IMR-90 (cell line): ENCODE measurements at regions not wholly inside any gene's neighbourhood (a gene's known extent, or its start where the extent isn't known, plus 50 kb on each side); places are given as distances from the start of the nearest gene placed in this dataset.

Experiments used
- ATAC-seq: fragments of 200-7000 bp; cut with Tn5 transposase; 2 replicates; pipeline ENCODE4 v1.9.1; 2020; ENCODE audit warnings: low read depth, mild to moderate bottlenecking, moderate library complexity
- BruUV-seq: library from RNA; stranded (reverse); fragments of 400-500 nt; replicated peaks from 2 replicates; lab custom pipeline; 2021; lab: Mats Ljungman, UMichigan
- CTCF ChIA-PET: fragments of 300-600 bp; formaldehyde crosslinking; extraction: SDS; loops from one replicate; lab custom pipeline; 2021; ENCODE audit warnings: antibody characterized with exemption; lab: Yijun Ruan, JAX
- POLR2A ChIA-PET: fragments of 300-600 bp; sonication (Branson Sonifier 250); formaldehyde crosslinking; loops from one replicate; lab custom pipeline; 2022; ENCODE audit warnings: antibody characterized with exemption; ENCODE audit not compliant: unreplicated experiment; lab: Charles Lee
- DNase-seq: peaks from one replicate; pipeline ENCODE4 v3.0.0; 2013
- H2AFZ ChIP-seq: replicated peaks from 2 replicates; pipeline ENCODE3; 2013; ENCODE audit warnings: low read length, mild to moderate bottlenecking; ENCODE audit not compliant: poor library complexity
- H2AK5ac ChIP-seq: 2 replicates; pipeline ENCODE4 v1.6.1; 2013; ENCODE audit warnings: low read depth, low read length, inconsistent platforms
- H2AK9ac ChIP-seq: replicated peaks from 2 replicates; pipeline ENCODE3; 2013; ENCODE audit warnings: mild to moderate bottlenecking, low read depth, low read length, moderate library complexity; ENCODE audit not compliant: poor library complexity
- H2BK120ac ChIP-seq: 2 replicates; pipeline ENCODE4 v1.6.1; 2013; ENCODE audit warnings: low read depth, low read length, inconsistent platforms
- H2BK15ac ChIP-seq: 3 replicates; pipeline ENCODE4 v1.6.1; 2013; ENCODE audit warnings: low read depth, low read length, inconsistent platforms
- H2BK20ac ChIP-seq: 2 replicates; pipeline ENCODE4 v1.6.1; 2013; ENCODE audit warnings: low read depth, mild to moderate bottlenecking, inconsistent platforms, low read length, moderate library complexity
- H2BK5ac ChIP-seq: 2 replicates; pipeline ENCODE4 v1.6.1; 2013; ENCODE audit warnings: mild to moderate bottlenecking, low read depth, low read length, inconsistent platforms; ENCODE audit not compliant: poor library complexity, severe bottlenecking
- H3K14ac ChIP-seq: replicated peaks from 2 replicates; pipeline ENCODE4 v1.6.1; 2013; ENCODE audit warnings: low read depth, low read length, inconsistent platforms
- H3K18ac ChIP-seq: 2 replicates; pipeline ENCODE4 v1.6.1; 2013; ENCODE audit warnings: low read depth, low read length, control low read depth
- H3K23ac ChIP-seq: 2 replicates; pipeline ENCODE4 v1.6.1; 2013; ENCODE audit warnings: low read depth, low read length, inconsistent platforms
- H3K27ac ChIP-seq: 2 replicates; pipeline ENCODE4 v1.5.1; 2013; ENCODE audit warnings: mild to moderate bottlenecking, control low read depth, low read length; ENCODE audit not compliant: insufficient read depth
- H3K27me3 ChIP-seq: 2 replicates; pipeline ENCODE4 v1.6.1; 2013; ENCODE audit warnings: low read length; ENCODE audit not compliant: control insufficient read depth, insufficient read depth
- H3K36me3 ChIP-seq: 2 replicates; pipeline ENCODE4 v1.6.1; 2013; ENCODE audit warnings: low read length, mixed read lengths; ENCODE audit not compliant: control insufficient read depth, insufficient read depth
- H3K4ac ChIP-seq: 2 replicates; pipeline ENCODE4 v1.6.1; 2013; ENCODE audit warnings: low read depth, low read length, inconsistent platforms
- H3K4me1 ChIP-seq: 2 replicates; pipeline ENCODE4 v1.6.1; 2013; ENCODE audit warnings: low read length, mixed read lengths; ENCODE audit not compliant: control insufficient read depth, insufficient read depth
- H3K4me2 ChIP-seq: 2 replicates; pipeline ENCODE4 v1.6.1; 2013; ENCODE audit warnings: low read depth, mild to moderate bottlenecking, control low read depth, low read length, moderate library complexity
- H3K4me3 ChIP-seq: 2 replicates; pipeline ENCODE4 v1.5.1; 2013; ENCODE audit warnings: low read depth, mild to moderate bottlenecking, control low read depth, low read length, moderate library complexity; ENCODE audit not compliant: insufficient read depth
- H3K56ac ChIP-seq: 2 replicates; pipeline ENCODE4 v1.6.1; 2013; ENCODE audit warnings: low read length, inconsistent platforms; ENCODE audit not compliant: insufficient read depth; ENCODE audit errors: extremely low read depth
- H3K79me1 ChIP-seq, 2 experiments: 2 replicates each; pipeline ENCODE4 v1.6.1; 2013; ENCODE audit warnings: low read length in 2 of 2, inconsistent platforms in 1 of 2, low read depth in 1 of 2
- H3K9ac ChIP-seq: 2 replicates; pipeline ENCODE4 v1.6.1; 2013; ENCODE audit warnings: low read depth, low read length, control low read depth
- H3K9me1 ChIP-seq: 2 replicates; pipeline ENCODE4 v1.6.1; 2013; ENCODE audit warnings: low read length, inconsistent platforms; ENCODE audit not compliant: insufficient read depth
- H3K9me3 ChIP-seq: 2 replicates; pipeline ENCODE4 v1.6.1; 2013; ENCODE audit warnings: low read length; ENCODE audit not compliant: control insufficient read depth, insufficient read depth
- H4K20me1 ChIP-seq: 2 replicates; pipeline ENCODE4 v1.6.1; 2013; ENCODE audit warnings: low read length, inconsistent platforms; ENCODE audit not compliant: insufficient read depth
- H4K5ac ChIP-seq: 2 replicates; pipeline ENCODE4 v1.6.1; 2013; ENCODE audit warnings: mild to moderate bottlenecking, low read depth, low read length, control low read depth
- H4K8ac ChIP-seq, 2 experiments: 2 replicates each; pipeline ENCODE4 v1.6.1; 2013; ENCODE audit warnings: low read depth in 2 of 2, low read length in 2 of 2, control low read depth in 1 of 2, inconsistent platforms in 1 of 2
- H4K91ac ChIP-seq: 2 replicates; pipeline ENCODE4 v1.6.1; 2013; ENCODE audit warnings: low read depth, low read length, inconsistent platforms; ENCODE audit not compliant: insufficient read depth
- CEBPB ChIP-seq: IDR thresholded peaks from 2 replicates; pipeline ENCODE4 v1.6.1; 2012; ENCODE audit warnings: low read depth, low read length, improper control_type of control experiment
- CHD1 ChIP-seq: IDR thresholded peaks from 2 replicates; pipeline ENCODE4 v1.6.1; 2012; ENCODE audit warnings: low read depth, low read length, improper control_type of control experiment
- FOS ChIP-seq: fragments of 150-350 bp; IDR thresholded peaks from 2 replicates; pipeline ENCODE4 v1.6.1; 2016; ENCODE audit warnings: low read depth, low read length
- MAZ ChIP-seq: IDR thresholded peaks from 2 replicates; pipeline ENCODE4 v1.6.1; 2012; ENCODE audit warnings: low read depth, mild to moderate bottlenecking, low read length, improper control_type of control experiment, moderate library complexity, borderline replicate concordance
- MXI1 ChIP-seq: IDR thresholded peaks from 2 replicates; pipeline ENCODE4 v1.6.1; 2012; ENCODE audit warnings: low read depth, mild to moderate bottlenecking, low read length, moderate library complexity, borderline replicate concordance
- NFE2L2 ChIP-seq: fragments of 150-350 bp; IDR thresholded peaks from 2 replicates; pipeline ENCODE4 v1.6.1; 2016; ENCODE audit warnings: low read depth, mild to moderate bottlenecking, low read length
- POLR2A ChIP-seq: IDR thresholded peaks from 2 replicates; pipeline ENCODE4 v1.6.1; 2012; ENCODE audit warnings: mild to moderate bottlenecking, low read depth, low read length
- RAD21 ChIP-seq: IDR thresholded peaks from 2 replicates; pipeline ENCODE4 v1.6.1; 2012; ENCODE audit warnings: low read length, improper control_type of control experiment
- RCOR1 ChIP-seq: IDR thresholded peaks from 2 replicates; pipeline ENCODE4 v1.6.1; 2012; ENCODE audit warnings: mild to moderate bottlenecking, low read length, improper control_type of control experiment; ENCODE audit not compliant: insufficient replicate concordance
- USF2 ChIP-seq: fragments of 150-350 bp; IDR thresholded peaks from 2 replicates; pipeline ENCODE4 v1.6.1; 2017; ENCODE audit warnings: mild to moderate bottlenecking, antibody characterized with exemption, low read length, low read depth
- WGBS, 2 experiments: methylation state at CpG; one replicate each; pipeline versions ENCODE4 v1.1.5 to v1.1.7; 2013; ENCODE audit warnings: missing lambda C conversion rate in 2 of 2; ENCODE audit not compliant: insufficient read length in 1 of 2; ENCODE audit errors: extremely low coverage in 2 of 2; 5-methylcytosine and 5-hydroxymethylcytosine counted together
- dilution Hi-C: fragments of 300-500 bp; cut with HindIII; formaldehyde crosslinking; loops from one replicate; pipeline ENCODE4 v1.14.3; 2018; ENCODE audit warnings: low sequenced_read_pairs; ENCODE audit not compliant: unreplicated experiment
- in situ Hi-C: fragments of 300-500 bp; cut with MboI; formaldehyde crosslinking; loops from 3 replicates; pipeline ENCODE4 v1.14.3; 2019; ENCODE audit warnings: low sequenced_read_pairs, inconsistent platforms, mixed read lengths
- intact Hi-C: fragments of 100-400 bp; cut with micrococcal nuclease; formaldehyde crosslinking; loops from 2 replicates; pipeline ENCODE4 v1.10.0; 2022

DNA sequence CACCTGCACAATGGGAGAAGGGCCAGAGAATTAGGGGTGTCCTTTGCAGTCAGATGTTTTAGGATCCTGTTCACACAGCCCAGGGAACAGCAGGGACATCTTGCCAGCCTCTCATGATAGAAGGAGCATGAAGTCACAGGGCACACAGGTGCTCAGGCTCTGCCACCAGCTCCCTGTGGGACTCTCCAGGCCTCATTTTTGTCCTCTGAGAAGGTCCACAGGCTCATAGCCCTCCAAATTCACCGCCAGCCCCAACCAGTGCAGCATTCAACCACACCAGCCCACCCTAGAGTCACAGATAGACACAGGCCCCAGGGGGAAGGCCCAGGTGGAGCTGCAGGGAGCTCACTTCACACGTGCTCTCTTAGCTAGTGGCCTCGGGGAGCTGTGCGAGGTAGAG lies 391.7 kb downstream of the TNS1 start:
- BruUV-seq = no TSS peak
- Histone ChIP-seq H4K5ac (no peak overlapping the region), H4K8ac (no peak overlapping the region), H3K4me3 (no peak overlapping the region), H4K91ac (no peak overlapping the region), H3K4me2 (no peak overlapping the region), H3K4ac (no peak overlapping the region), H3K9ac (no peak overlapping the region), H3K79me1 (no peaks in the 10 kb centered on the region), H2BK120ac (no peak overlapping the region), H3K9me1 (no peaks in the 10 kb centered on the region), H2AFZ (no peak overlapping the region), H3K23ac (no peak overlapping the region), H3K4me1 (no peaks in the 10 kb centered on the region), H3K9me3 (no peaks in the 10 kb centered on the region), H4K20me1 (no peaks in the 10 kb centered on the region; the same call in 1 of the 2 replicates), H2BK15ac (no peak overlapping the region), H2AK5ac (no peak overlapping the region), H2BK5ac (no peak overlapping the region), H2BK20ac (no peak overlapping the region), H3K27ac (no peak overlapping the region), H2AK9ac (no peak overlapping the region), H3K27me3 (peaks cover 15% of the 10 kb centered on the region), H3K14ac (no peak overlapping the region), H3K56ac (no peak overlapping the region), H3K18ac (no peak overlapping the region), H3K36me3 (no peaks in the 10 kb centered on the region)
- DNase-seq (no peak), ATAC-seq (no peak)
- WGBS, 2 experiments = no CpG with 5 or more reads among the region's 4 CpGs
- intact Hi-C loops (no loop called here), in situ Hi-C loops (no loop called here), dilution Hi-C loops (no loop called here)
- TF ChIP-seq NFE2L2 (no peak), MXI1 (no peak), POLR2A (no peak), CHD1 (no peak), RCOR1 (no peak), USF2 (no peak), FOS (no peak), CEBPB (no peak), MAZ (no peak), RAD21 (no peak)
- CTCF ChIA-PET = interaction anchor here (1.4 kb wide), 1 partner anchor 39 kb away, joined by 3 read pairs; no protein-coding TSS in a partner anchor
- POLR2A ChIA-PET = no interaction called here
